ENCODE measurements at regions not wholly inside any gene's neighbourhood (a gene's known extent, or its start where the extent isn't known, plus 50 kb on each side); places are given as distances from the start of the nearest gene placed in this dataset.

DNA sequence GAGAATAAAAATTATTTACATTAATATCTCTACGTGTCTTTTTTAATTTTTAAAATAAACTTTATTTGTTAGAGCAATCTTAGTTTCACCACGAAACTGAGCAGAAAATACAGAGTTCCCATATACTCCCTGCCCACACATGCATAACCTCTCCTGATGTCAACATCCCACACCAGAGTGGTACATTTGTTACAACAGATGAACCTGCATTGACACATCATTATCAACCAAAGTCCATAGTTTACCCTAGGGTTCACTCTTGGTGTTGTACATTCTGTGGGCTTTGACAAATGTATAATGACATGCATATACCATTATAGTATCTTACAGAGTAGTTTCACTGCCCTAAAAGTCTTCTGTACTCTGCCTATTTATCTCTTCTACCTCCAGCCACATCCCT lies 110.6 kb upstream of the OTUD4 start:
- TF ChIP-seq, protein P1, sequence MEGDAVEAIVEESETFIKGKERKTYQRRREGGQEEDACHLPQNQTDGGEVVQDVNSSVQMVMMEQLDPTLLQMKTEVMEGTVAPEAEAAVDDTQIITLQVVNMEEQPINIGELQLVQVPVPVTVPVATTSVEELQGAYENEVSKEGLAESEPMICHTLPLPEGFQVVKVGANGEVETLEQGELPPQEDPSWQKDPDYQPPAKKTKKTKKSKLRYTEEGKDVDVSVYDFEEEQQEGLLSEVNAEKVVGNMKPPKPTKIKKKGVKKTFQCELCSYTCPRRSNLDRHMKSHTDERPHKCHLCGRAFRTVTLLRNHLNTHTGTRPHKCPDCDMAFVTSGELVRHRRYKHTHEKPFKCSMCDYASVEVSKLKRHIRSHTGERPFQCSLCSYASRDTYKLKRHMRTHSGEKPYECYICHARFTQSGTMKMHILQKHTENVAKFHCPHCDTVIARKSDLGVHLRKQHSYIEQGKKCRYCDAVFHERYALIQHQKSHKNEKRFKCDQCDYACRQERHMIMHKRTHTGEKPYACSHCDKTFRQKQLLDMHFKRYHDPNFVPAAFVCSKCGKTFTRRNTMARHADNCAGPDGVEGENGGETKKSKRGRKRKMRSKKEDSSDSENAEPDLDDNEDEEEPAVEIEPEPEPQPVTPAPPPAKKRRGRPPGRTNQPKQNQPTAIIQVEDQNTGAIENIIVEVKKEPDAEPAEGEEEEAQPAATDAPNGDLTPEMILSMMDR (IDR thresholded peaks at IDR 0.05), result no peak
- no peak for TF ChIP-seq POLR2A (IDR thresholded peaks at IDR 0.05)
